ENCODE measurements at regions not wholly inside any gene's neighbourhood (a gene's known extent, or its start where the extent isn't known, plus 50 kb on each side); places are given as distances from the start of the nearest gene placed in this dataset.

GRCh38 chr12:98018836-98019235 is 496.6 kb upstream of the TMPO start:
- no peak for TF ChIP-seq TEAD4 (IDR thresholded peaks at IDR 0.05; ENCODE audit: borderline replicate concordance, insufficient read depth)
- no peak for TF ChIP-seq FOXJ3 (CRISPR knock-in tag; IDR thresholded peaks at IDR 0.05)
- TF ChIP-seq USF2 (IDR thresholded peaks at IDR 0.05; ENCODE audit: borderline replicate concordance, low read depth, low read length): no peak
- TF ChIP-seq ELF1 (IDR thresholded peaks at IDR 0.05): no peak
- no peak for TF ChIP-seq FOSL2 (IDR thresholded peaks at IDR 0.05; ENCODE audit: borderline replicate concordance, low read depth)
- no peak for TF ChIP-seq SIN3A (IDR thresholded peaks at IDR 0.05; ENCODE audit: borderline replicate concordance, low read depth, low read length)
- TF ChIP-seq NRF1 (IDR thresholded peaks at IDR 0.05; ENCODE audit: low read depth, low read length): no peak
- TF ChIP-seq REST (IDR thresholded peaks at IDR 0.05; ENCODE audit: low read depth, low read length): no peak
- TF ChIP-seq USF1 (IDR thresholded peaks at IDR 0.05; ENCODE audit: borderline replicate concordance, low read depth): no peak
- no peak for TF ChIP-seq GATA2 (CRISPR knock-in tag; IDR thresholded peaks at IDR 0.05)
- no peak for TF ChIP-seq SMC3 (IDR thresholded peaks at IDR 0.05; ENCODE audit: low read depth, low read length)
- TF ChIP-seq TCF12 (IDR thresholded peaks at IDR 0.05): no peak
- no peak for TF ChIP-seq NFIC (IDR thresholded peaks at IDR 0.05; ENCODE audit: borderline replicate concordance)
- TF ChIP-seq RFX5 (IDR thresholded peaks at IDR 0.05; ENCODE audit: low read length): no peak
- TF ChIP-seq MXI1 (IDR thresholded peaks at IDR 0.05; ENCODE audit: low read depth, low read length): no peak
- no peak for TF ChIP-seq YY1 (IDR thresholded peaks at IDR 0.05; ENCODE audit: low read depth)
- TF ChIP-seq RAD21 (IDR thresholded peaks at IDR 0.05; ENCODE audit: low read length): no peak
- no peak for TF ChIP-seq GABPA (IDR thresholded peaks at IDR 0.05; ENCODE audit: low read depth)
- Histone ChIP-seq H3K9ac (no peak overlapping the region), H2AFZ (ENCODE audit: low read depth) (no peak overlapping the region), H3F3A (replicated peaks; ENCODE audit: insufficient read depth) (no peaks in the 10 kb centered on the region), H4K20me1 (ENCODE audit: insufficient read depth) (no peaks in the 10 kb centered on the region), H3K79me2 (ENCODE audit: insufficient read depth) (no peaks in the 10 kb centered on the region), H3K4me2 (no peak overlapping the region), H3K4me1 (ENCODE audit: control insufficient read depth in 1 of 2, insufficient read depth in 2 of 2, low read depth in 1 of 2, low read length in 1 of 2) (peaks cover 3% of the 10 kb centered on the region in 2 experiments; a peak in 3 of 4 replicates), H3K9me2 (no peaks in the 10 kb centered on the region), H3K9me3 (no peaks in the 10 kb centered on the region), H3K4me3 (ENCODE audit: low read depth in 2 of 2, low read length in 1 of 2) (no peak overlapping the region), H3K27ac (ENCODE audit: low read depth in 2 of 2, low read length in 1 of 2) (no peak overlapping the region), H3K36me3 (replicated peaks in 1 of 2; ENCODE audit: control insufficient read depth in 1 of 2, insufficient read depth in 2 of 2, low read length in 1 of 2) (no peaks in the 10 kb centered on the region), H3K27me3 (ENCODE audit: insufficient read depth) (no peaks in the 10 kb centered on the region)
- ChIA-PET POLR2A (no interaction called here), CTCF (interaction anchor here (1.2 to 1.5 kb wide), 2 partner anchors 9 to 13 kb away, joined by 3 to 4 read pairs; no protein-coding TSS in a partner anchor)
- DNase-seq: no peak

Data from SK-N-SH (cell line).